ENCODE measurements at regions not wholly inside any gene's neighbourhood (a gene's known extent, or its start where the extent isn't known, plus 50 kb on each side); places are given as distances from the start of the nearest gene placed in this dataset.

GRCh38 chr3:7960601-7961000, 541.0 kb upstream of the LMCD1 start:
- FAIRE-seq (no peak), DNase-seq (ENCODE audit: low read depth, low spot score) (no peak)
- no peaks in the 10 kb centered on the region for H3K9me1 ChIP-seq (replicated peaks; ENCODE audit: control insufficient read depth, extremely low read depth, insufficient read depth, low read length)
- H3K79me2 ChIP-seq (ENCODE audit: control insufficient read depth, insufficient read depth, low read length) = no peaks in the 10 kb centered on the region
- H3K36me3 ChIP-seq (ENCODE audit: control insufficient read depth in 2 of 2, extremely low read depth in 1 of 2, insufficient read depth in 2 of 2, low read length in 2 of 2) = no peaks in the 10 kb centered on the region
- no peaks in the 10 kb centered on the region for H3K4me1 ChIP-seq (ENCODE audit: control insufficient read depth, extremely low read depth, insufficient read depth, low read length)
- no peaks in the 10 kb centered on the region for H4K20me1 ChIP-seq (replicated peaks; ENCODE audit: control insufficient read depth, extremely low read depth, insufficient read depth, low read length)
- no peaks in the 10 kb centered on the region for H3K27me3 ChIP-seq (ENCODE audit: control insufficient read depth in 2 of 2, insufficient read depth in 2 of 2, low read length in 2 of 2)
- TF ChIP-seq MAX (IDR thresholded peaks at IDR 0.05; ENCODE audit: insufficient read depth, insufficient read length) (no peak), JUN (IDR thresholded peaks at IDR 0.05; ENCODE audit: borderline replicate concordance, insufficient read depth, insufficient read length, low read depth) (no peak), POLR2AphosphoS5 (IDR thresholded peaks at IDR 0.05; ENCODE audit: insufficient read depth, low read depth, low read length) (no peak), FOS (IDR thresholded peaks at IDR 0.05; ENCODE audit: borderline replicate concordance, insufficient read depth, low read length) (no peak), MYC (IDR thresholded peaks at IDR 0.05; ENCODE audit: low read depth, low read length) (no peak), EZH2 (IDR thresholded peaks at IDR 0.05; ENCODE audit: borderline replicate concordance, low read depth, low read length, severe bottlenecking) (no peak), GATA2 (IDR thresholded peaks at IDR 0.05; ENCODE audit: insufficient read depth, insufficient read length, low read depth, low read length) (no peak), CTCF (IDR thresholded peaks at IDR 0.05; ENCODE audit: extremely low read depth in 1 of 2, insufficient read depth in 1 of 2, low read depth in 1 of 2, low read length in 2 of 2) (no peak), POLR2A (IDR thresholded peaks at IDR 0.05; ENCODE audit: low read depth, low read length) (no peak)
- H2AFZ ChIP-seq (ENCODE audit: low read depth, low read length) = no peak overlapping the region
- no peak overlapping the region for H3K9ac ChIP-seq (replicated peaks; ENCODE audit: extremely low read depth, insufficient read depth, low read length)
- no peaks in the 10 kb centered on the region for H3K9me3 ChIP-seq (replicated peaks; ENCODE audit: control insufficient read depth, insufficient read depth, low read length)
- H3K4me3 ChIP-seq (replicated peaks in 1 of 3; ENCODE audit: insufficient read depth in 1 of 3, low read depth in 1 of 3, low read length in 3 of 3) = no peak overlapping the region
- intact Hi-C loops (cut with micrococcal nuclease) = no loop called here
- no TSS peak for BruUV-seq (replicated peaks)
- H3K27ac ChIP-seq (ENCODE audit: insufficient read depth, low read depth, low read length) = no peak overlapping the region
- no peak overlapping the region for H3K4me2 ChIP-seq (ENCODE audit: insufficient read depth, low read length)
- dilution Hi-C loops (cut with MboI; ENCODE audit: extremely low pct_ligation_motif_present, low sequenced_read_pairs) = no loop called here
- ChIA-PET POLR2A (no interaction called here), CTCF (no interaction called here)

Data from endothelial cell of umbilical vein (primary cell).